ENCODE measurements at regions not wholly inside any gene's neighbourhood (a gene's known extent, or its start where the extent isn't known, plus 50 kb on each side); places are given as distances from the start of the nearest gene placed in this dataset.

GRCh38 chr9:1198085-1198484 lies 147.9 kb downstream of the DMRT2 start:
- Mint-ChIP-seq H3K4me1 (no peaks in the 10 kb centered on the region), H3K4me3 (no peak overlapping the region), H3K9me3 (peaks cover 2 to 14% (median 10%) of the 10 kb centered on the region in 7 donors), H3K27me3 (ENCODE audit: low read depth in 3 of 3) (no peaks in the 10 kb centered on the region), H3K27ac (no peak overlapping the region), H3K36me3 (no peaks in the 10 kb centered on the region)
- no peaks in the 10 kb centered on the region for H3K79me2 ChIP-seq (ENCODE audit: insufficient read depth, low read length)
- TF ChIP-seq, protein P1, sequence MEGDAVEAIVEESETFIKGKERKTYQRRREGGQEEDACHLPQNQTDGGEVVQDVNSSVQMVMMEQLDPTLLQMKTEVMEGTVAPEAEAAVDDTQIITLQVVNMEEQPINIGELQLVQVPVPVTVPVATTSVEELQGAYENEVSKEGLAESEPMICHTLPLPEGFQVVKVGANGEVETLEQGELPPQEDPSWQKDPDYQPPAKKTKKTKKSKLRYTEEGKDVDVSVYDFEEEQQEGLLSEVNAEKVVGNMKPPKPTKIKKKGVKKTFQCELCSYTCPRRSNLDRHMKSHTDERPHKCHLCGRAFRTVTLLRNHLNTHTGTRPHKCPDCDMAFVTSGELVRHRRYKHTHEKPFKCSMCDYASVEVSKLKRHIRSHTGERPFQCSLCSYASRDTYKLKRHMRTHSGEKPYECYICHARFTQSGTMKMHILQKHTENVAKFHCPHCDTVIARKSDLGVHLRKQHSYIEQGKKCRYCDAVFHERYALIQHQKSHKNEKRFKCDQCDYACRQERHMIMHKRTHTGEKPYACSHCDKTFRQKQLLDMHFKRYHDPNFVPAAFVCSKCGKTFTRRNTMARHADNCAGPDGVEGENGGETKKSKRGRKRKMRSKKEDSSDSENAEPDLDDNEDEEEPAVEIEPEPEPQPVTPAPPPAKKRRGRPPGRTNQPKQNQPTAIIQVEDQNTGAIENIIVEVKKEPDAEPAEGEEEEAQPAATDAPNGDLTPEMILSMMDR (IDR thresholded peaks at IDR 0.05): no peak
- no peak overlapping the region for H3K27ac ChIP-seq (ENCODE audit: low read depth in 1 of 2, low read length in 2 of 2)
- H3K4me1 ChIP-seq (ENCODE audit: control insufficient read depth in 1 of 2, insufficient read depth in 2 of 2, low read length in 2 of 2): no peaks in the 10 kb centered on the region
- no CpG with 5 or more reads among the region's 1 CpG for WGBS (ENCODE audit: insufficient coverage)
- H3K9me3 ChIP-seq (replicated peaks in 1 of 2; ENCODE audit: control insufficient read depth in 1 of 2, insufficient read depth in 1 of 2, low read length in 2 of 2): peaks cover 0 to 7% of the 10 kb centered on the region in 2 donors
- no peak overlapping the region for H2AFZ ChIP-seq (ENCODE audit: insufficient read depth, low read depth, low read length, poor library complexity, severe bottlenecking)
- no peaks in the 10 kb centered on the region for H3K36me3 ChIP-seq (replicated peaks in 1 of 2; ENCODE audit: control insufficient read depth in 1 of 2, insufficient read depth in 2 of 2, low read length in 2 of 2)
- H4K20me1 ChIP-seq (ENCODE audit: insufficient read depth, low read length): no peaks in the 10 kb centered on the region
- no peak overlapping the region for H3K9ac ChIP-seq (ENCODE audit: insufficient read depth, low read length, poor library complexity, severe bottlenecking)
- intact Hi-C loops (cut with micrococcal nuclease): no loop called here
- no peak overlapping the region for H3K4me2 ChIP-seq (replicated peaks; ENCODE audit: extremely low read depth, low read length, poor library complexity, severe bottlenecking)
- H3K4me3 ChIP-seq (replicated peaks in 1 of 3; ENCODE audit: low read depth in 2 of 3, low read length in 3 of 3): no peak overlapping the region
- DNase-seq: no peak
- no peaks in the 10 kb centered on the region for H3K27me3 ChIP-seq (ENCODE audit: control insufficient read depth in 2 of 2, insufficient read depth in 2 of 2, low read length in 2 of 2)

- no peak overlapping the region for H2AFZ ChIP-seq (ENCODE audit: insufficient read depth, low read depth, low read length, poor library complexity, severe bottlenecking)
- H3K9ac ChIP-seq (ENCODE audit: insufficient read depth, low read length, poor library complexity, severe bottlenecking): no peak overlapping the region
- H3K27ac Mint-ChIP-seq: no peak overlapping the region
- H3K9me3 ChIP-seq (replicated peaks in 1 of 2; ENCODE audit: control insufficient read depth in 1 of 2, insufficient read depth in 1 of 2, low read length in 2 of 2): peaks cover 0 to 3% of the 10 kb centered on the region in 2 donors
- H3K4me1 Mint-ChIP-seq: no peaks in the 10 kb centered on the region
- intact Hi-C loops (cut with micrococcal nuclease): no loop called here
- H3K4me3 ChIP-seq (replicated peaks in 1 of 3; ENCODE audit: low read depth in 2 of 3, low read length in 3 of 3): no peak overlapping the region
- TF ChIP-seq, protein P1 (IDR thresholded peaks at IDR 0.05): no peak
- no peaks in the 10 kb centered on the region for H3K27me3 ChIP-seq (ENCODE audit: control insufficient read depth in 2 of 2, insufficient read depth in 2 of 2, low read length in 2 of 2)
- H3K9me3 Mint-ChIP-seq: peaks cover 2 to 9% (median 5%) of the 10 kb centered on the region in 7 donors
- H3K27me3 Mint-ChIP-seq (ENCODE audit: low read depth in 3 of 3): no peaks in the 10 kb centered on the region
- no peaks in the 10 kb centered on the region for H3K36me3 Mint-ChIP-seq
- no peak overlapping the region for H3K4me3 Mint-ChIP-seq
- H3K79me2 ChIP-seq (ENCODE audit: insufficient read depth, low read length): no peaks in the 10 kb centered on the region
- H4K20me1 ChIP-seq (ENCODE audit: insufficient read depth, low read length): no peaks in the 10 kb centered on the region
- no peak overlapping the region for H3K27ac ChIP-seq (ENCODE audit: low read depth in 1 of 2, low read length in 2 of 2)
- no peaks in the 10 kb centered on the region for H3K4me1 ChIP-seq (ENCODE audit: control insufficient read depth in 1 of 2, insufficient read depth in 2 of 2, low read length in 2 of 2)
- H3K4me2 ChIP-seq (replicated peaks; ENCODE audit: extremely low read depth, low read length, poor library complexity, severe bottlenecking): no peak overlapping the region
- H3K36me3 ChIP-seq (replicated peaks in 1 of 2; ENCODE audit: control insufficient read depth in 1 of 2, insufficient read depth in 2 of 2, low read length in 2 of 2): no peaks in the 10 kb centered on the region
- 70% methylated on average over 3 of the region's 3 CpGs for WGBS (ENCODE audit: insufficient coverage)
- no peak for DNase-seq
Measured at GRCh38 chr9:1200847-1201251, 150.7 kb downstream of the DMRT2 start.

Measured in CD14-positive monocyte (primary cell).